ENCODE measurements at regions not wholly inside any gene's neighbourhood (a gene's known extent, or its start where the extent isn't known, plus 50 kb on each side); places are given as distances from the start of the nearest gene placed in this dataset.

- DNase-seq (ENCODE audit: extremely low spot score in 2 of 2): no peak
- no peaks in the 10 kb centered on the region for H3K4me1 ChIP-seq
- H3K27ac ChIP-seq: no peak overlapping the region
- H3K36me3 ChIP-seq: no peaks in the 10 kb centered on the region
- TF ChIP-seq POLR2A (IDR thresholded peaks at IDR 0.05) (no peak), POLR2AphosphoS5 (IDR thresholded peaks at IDR 0.05; ENCODE audit: insufficient read depth in 1 of 2, low read depth in 1 of 2) (no peak)
- TF ChIP-seq, protein P1, sequence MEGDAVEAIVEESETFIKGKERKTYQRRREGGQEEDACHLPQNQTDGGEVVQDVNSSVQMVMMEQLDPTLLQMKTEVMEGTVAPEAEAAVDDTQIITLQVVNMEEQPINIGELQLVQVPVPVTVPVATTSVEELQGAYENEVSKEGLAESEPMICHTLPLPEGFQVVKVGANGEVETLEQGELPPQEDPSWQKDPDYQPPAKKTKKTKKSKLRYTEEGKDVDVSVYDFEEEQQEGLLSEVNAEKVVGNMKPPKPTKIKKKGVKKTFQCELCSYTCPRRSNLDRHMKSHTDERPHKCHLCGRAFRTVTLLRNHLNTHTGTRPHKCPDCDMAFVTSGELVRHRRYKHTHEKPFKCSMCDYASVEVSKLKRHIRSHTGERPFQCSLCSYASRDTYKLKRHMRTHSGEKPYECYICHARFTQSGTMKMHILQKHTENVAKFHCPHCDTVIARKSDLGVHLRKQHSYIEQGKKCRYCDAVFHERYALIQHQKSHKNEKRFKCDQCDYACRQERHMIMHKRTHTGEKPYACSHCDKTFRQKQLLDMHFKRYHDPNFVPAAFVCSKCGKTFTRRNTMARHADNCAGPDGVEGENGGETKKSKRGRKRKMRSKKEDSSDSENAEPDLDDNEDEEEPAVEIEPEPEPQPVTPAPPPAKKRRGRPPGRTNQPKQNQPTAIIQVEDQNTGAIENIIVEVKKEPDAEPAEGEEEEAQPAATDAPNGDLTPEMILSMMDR (IDR thresholded peaks at IDR 0.05): no peak
- no peak overlapping the region for H3K4me3 ChIP-seq
- H3K27me3 ChIP-seq: no peaks in the 10 kb centered on the region
- H3K9me3 ChIP-seq: no peaks in the 10 kb centered on the region
- intact Hi-C loops (cut with DNase I): no loop called here
These were observed 497.7 kb downstream of the KIF20B start for GRCh38 chr10:90199093-90199492.

DNA sequence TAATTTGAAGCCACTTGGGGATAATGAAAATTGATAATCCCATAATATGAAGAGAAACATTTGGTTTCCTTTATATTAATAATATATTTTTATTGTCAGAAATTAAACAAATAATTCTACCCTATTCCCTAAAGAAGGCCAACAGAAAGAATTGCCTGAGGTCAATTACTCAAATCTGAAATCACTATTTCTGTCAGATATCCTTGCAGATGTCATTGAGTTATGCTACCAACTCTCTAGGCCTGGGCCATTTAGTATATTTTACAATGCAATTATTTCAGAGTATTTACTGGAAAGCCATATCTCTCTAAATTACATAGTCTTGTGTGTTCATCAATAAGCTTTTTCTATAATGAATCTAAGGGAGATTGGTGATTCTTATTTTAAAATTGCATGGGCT, 498.1 kb downstream of the KIF20B start:
- no peaks in the 10 kb centered on the region for H3K36me3 ChIP-seq
- DNase-seq (ENCODE audit: extremely low spot score in 2 of 2): no peak
- intact Hi-C loops (cut with DNase I): no loop called here
- H3K4me1 ChIP-seq: peaks cover 3% of the 10 kb centered on the region
- no peaks in the 10 kb centered on the region for H3K27me3 ChIP-seq
- TF ChIP-seq POLR2A (IDR thresholded peaks at IDR 0.05) (no peak), POLR2AphosphoS5 (IDR thresholded peaks at IDR 0.05; ENCODE audit: insufficient read depth in 1 of 2, low read depth in 1 of 2) (no peak)
- TF ChIP-seq, protein P1 (IDR thresholded peaks at IDR 0.05): no peak
- no peak overlapping the region for H3K4me3 ChIP-seq
- no peak overlapping the region for H3K27ac ChIP-seq
- H3K9me3 ChIP-seq: no peaks in the 10 kb centered on the region

DNA sequence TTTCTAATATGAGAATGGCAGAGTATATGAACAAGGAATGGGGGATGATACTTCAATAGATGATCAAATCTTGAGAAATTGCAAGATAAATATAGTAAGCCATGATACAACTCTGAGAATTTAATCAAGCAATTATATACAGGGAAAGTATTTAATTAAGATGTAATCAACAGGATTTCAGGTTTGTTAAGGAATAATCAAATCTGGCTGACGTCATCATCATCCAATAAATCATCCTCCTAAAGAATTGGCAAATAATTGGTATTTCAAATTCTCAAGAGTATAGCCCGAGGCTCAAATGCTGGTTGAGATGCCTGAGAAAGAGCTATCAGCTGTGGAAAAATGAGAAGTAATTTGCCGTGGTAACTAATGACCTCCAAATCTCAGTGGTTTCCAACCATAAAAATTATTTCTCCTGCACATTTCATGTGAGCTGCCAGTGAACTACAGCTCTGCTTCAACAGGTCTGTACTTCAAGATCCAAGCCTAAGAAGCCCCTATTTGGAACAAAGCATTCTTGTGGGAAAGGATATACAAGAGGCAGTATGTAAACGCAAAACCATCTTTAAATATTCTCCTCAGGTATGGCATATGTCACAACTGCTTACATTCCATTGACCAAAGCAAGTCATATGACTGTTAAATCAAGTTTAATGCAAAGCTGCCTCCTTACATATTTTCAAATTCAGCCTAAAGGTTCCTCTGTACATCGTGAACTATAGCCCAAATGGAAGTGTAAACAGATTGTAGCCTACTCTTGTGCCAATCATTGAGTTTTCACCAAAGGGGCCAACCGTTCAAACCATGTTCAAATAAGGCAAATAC, 503.0 kb downstream of the KIF20B start:
- H3K27me3 ChIP-seq: no peaks in the 10 kb centered on the region
- no peak overlapping the region for H3K27ac ChIP-seq
- H3K9me3 ChIP-seq: no peaks in the 10 kb centered on the region
- TF ChIP-seq, protein P1 (IDR thresholded peaks at IDR 0.05): no peak
- TF ChIP-seq POLR2A (IDR thresholded peaks at IDR 0.05) (no peak), POLR2AphosphoS5 (IDR thresholded peaks at IDR 0.05; ENCODE audit: insufficient read depth in 1 of 2, low read depth in 1 of 2) (no peak)
- peaks cover 5% of the 10 kb centered on the region for H3K4me1 ChIP-seq
- intact Hi-C loops (cut with DNase I): no loop called here
- H3K4me3 ChIP-seq: no peak overlapping the region
- DNase-seq (ENCODE audit: extremely low spot score in 2 of 2): no peak
- no peaks in the 10 kb centered on the region for H3K36me3 ChIP-seq

- Histone ChIP-seq H3K36me3 (no peaks in the 10 kb centered on the region), H3K4me3 (no peak overlapping the region), H3K27me3 (no peaks in the 10 kb centered on the region), H3K27ac (no peak overlapping the region), H3K4me1 (peaks cover 5% of the 10 kb centered on the region), H3K9me3 (no peaks in the 10 kb centered on the region)
- intact Hi-C loops (cut with DNase I): no loop called here
- no peak for TF ChIP-seq POLR2A (IDR thresholded peaks at IDR 0.05)
- TF ChIP-seq POLR2AphosphoS5 (IDR thresholded peaks at IDR 0.05; ENCODE audit: insufficient read depth in 1 of 2, low read depth in 1 of 2): no peak
- TF ChIP-seq, protein P1 (IDR thresholded peaks at IDR 0.05): no peak
- no peak for DNase-seq (ENCODE audit: extremely low spot score in 2 of 2)
These were observed 503.5 kb downstream of the KIF20B start for GRCh38 chr10:90204956-90205314.

DNA sequence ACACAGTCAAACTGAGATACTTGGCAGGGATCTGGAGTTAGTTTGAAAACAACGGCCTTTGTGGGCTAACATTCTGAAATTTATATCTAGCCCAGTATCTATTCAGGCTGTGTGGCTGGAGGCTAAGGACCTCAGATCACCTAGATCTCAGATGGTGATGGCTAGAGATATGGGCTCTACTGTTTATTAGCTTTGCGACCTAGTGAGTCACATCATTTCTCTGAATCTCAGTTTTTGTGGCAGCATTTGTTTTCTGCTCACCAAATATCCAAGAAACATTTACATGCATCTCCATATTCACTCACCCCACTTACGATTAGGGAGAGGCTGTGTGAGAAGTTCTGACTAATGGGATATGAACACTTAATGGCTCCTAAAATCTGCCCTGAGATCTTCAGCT, 503.9 kb downstream of the KIF20B start:
- Histone ChIP-seq H3K9me3 (no peaks in the 10 kb centered on the region), H3K4me3 (no peak overlapping the region), H3K4me1 (peaks cover 5% of the 10 kb centered on the region), H3K36me3 (no peaks in the 10 kb centered on the region), H3K27ac (no peak overlapping the region), H3K27me3 (no peaks in the 10 kb centered on the region)
- no peak for DNase-seq (ENCODE audit: extremely low spot score in 2 of 2)
- intact Hi-C loops (cut with DNase I): no loop called here
- TF ChIP-seq, protein P1 (IDR thresholded peaks at IDR 0.05): no peak
- TF ChIP-seq POLR2A (IDR thresholded peaks at IDR 0.05): no peak
- TF ChIP-seq POLR2AphosphoS5 (IDR thresholded peaks at IDR 0.05; ENCODE audit: insufficient read depth in 1 of 2, low read depth in 1 of 2): no peak

Data from vagina (tissue), 2 donors.